Trophoblast cell (in vitro differentiated cells and primary cell): ENCODE measurements at regions not wholly inside any gene's neighbourhood (a gene's known extent, or its start where the extent isn't known, plus 50 kb on each side); places are given as distances from the start of the nearest gene placed in this dataset.

ENCODE experiments used
- DNase-seq, 2 donors: peaks; one replicate each; pipeline ENCODE4 v3.0.0-alpha.2; 2016
- H2AFZ ChIP-seq: 2 replicates; pipeline ENCODE4 v1.6.1; 2013; ENCODE audit warnings: low read length, moderate library complexity, mild to moderate bottlenecking; ENCODE audit not compliant: insufficient read depth, poor library complexity
- H2AK5ac ChIP-seq: 2 replicates; pipeline ENCODE4 v1.6.1; 2013; ENCODE audit warnings: mild to moderate bottlenecking, low read length
- H2BK120ac ChIP-seq: 2 replicates; pipeline ENCODE4 v1.6.1; 2013; ENCODE audit warnings: low read length, mild to moderate bottlenecking, moderate library complexity; ENCODE audit not compliant: insufficient read depth, poor library complexity
- H2BK12ac ChIP-seq: 2 replicates; pipeline ENCODE4 v1.6.1; 2013; ENCODE audit warnings: mild to moderate bottlenecking, low read length, moderate library complexity
- H2BK5ac ChIP-seq: 2 replicates; pipeline ENCODE4 v1.6.1; 2013; ENCODE audit warnings: low read length, low read depth, moderate library complexity, mild to moderate bottlenecking; ENCODE audit not compliant: poor library complexity
- H3K14ac ChIP-seq: 2 replicates; pipeline ENCODE4 v1.6.1; 2013; ENCODE audit warnings: mild to moderate bottlenecking, low read length
- H3K18ac ChIP-seq: 2 replicates; pipeline ENCODE4 v1.6.1; 2013; ENCODE audit warnings: mild to moderate bottlenecking, low read length
- H3K23ac ChIP-seq: 2 replicates; pipeline ENCODE4 v1.6.1; 2013; ENCODE audit warnings: low read length
- H3K27ac ChIP-seq: 2 replicates; pipeline ENCODE4 v1.5.1; 2013; ENCODE audit warnings: low read depth, mild to moderate bottlenecking, inconsistent platforms, low read length, moderate library complexity
- H3K27me3 ChIP-seq: 2 replicates; pipeline ENCODE4 v1.6.1; 2013; ENCODE audit warnings: inconsistent platforms, mild to moderate bottlenecking, low read length, moderate library complexity; ENCODE audit not compliant: insufficient read depth
- H3K36me3 ChIP-seq, 2 experiments: 1 replicate in 1 of 2; 2 replicates in 1 of 2; pipeline ENCODE4 v1.6.1; 2013; ENCODE audit warnings: low read length in 2 of 2, mild to moderate bottlenecking in 2 of 2, moderate library complexity in 1 of 2; ENCODE audit not compliant: insufficient read depth in 2 of 2, control insufficient read depth in 1 of 2
- H3K4ac ChIP-seq: 2 replicates; pipeline ENCODE4 v1.6.1; 2013; ENCODE audit warnings: low read depth, mild to moderate bottlenecking, low read length, moderate library complexity
- H3K4me1 ChIP-seq, 2 experiments: 1 replicate in 1 of 2; 2 replicates in 1 of 2; pipeline ENCODE4 v1.6.1; 2013; ENCODE audit warnings: low read length in 2 of 2, mild to moderate bottlenecking in 2 of 2, moderate library complexity in 1 of 2; ENCODE audit not compliant: insufficient read depth in 2 of 2, control insufficient read depth in 1 of 2
- H3K4me2 ChIP-seq: 2 replicates; pipeline ENCODE4 v1.6.1; 2013; ENCODE audit warnings: inconsistent platforms, mild to moderate bottlenecking, low read length, moderate library complexity
- H3K4me3 ChIP-seq: 2 replicates; pipeline ENCODE4 v1.5.1; 2013; ENCODE audit warnings: mild to moderate bottlenecking, low read depth, low read length, inconsistent platforms
- H3K79me1 ChIP-seq: one replicate; pipeline ENCODE4 v1.6.1; 2013; ENCODE audit warnings: low read length
- H3K79me2 ChIP-seq: 2 replicates; pipeline ENCODE4 v1.6.1; 2013; ENCODE audit warnings: low read length, mild to moderate bottlenecking; ENCODE audit not compliant: control insufficient read depth, insufficient read depth, poor library complexity
- H3K9ac ChIP-seq: 2 replicates; pipeline ENCODE4 v1.6.1; 2013; ENCODE audit warnings: mild to moderate bottlenecking, low read length
- H3K9me3 ChIP-seq: 2 replicates; pipeline ENCODE4 v1.6.1; 2013; ENCODE audit warnings: low read depth, mild to moderate bottlenecking, control low read depth, inconsistent platforms, low read length; ENCODE audit not compliant: insufficient read depth
- H4K12ac ChIP-seq: 2 replicates; pipeline ENCODE4 v1.6.1; 2013; ENCODE audit warnings: low read depth, mild to moderate bottlenecking, low read length, moderate library complexity
- H4K8ac ChIP-seq: 2 replicates; pipeline ENCODE4 v1.6.1; 2013; ENCODE audit warnings: low read depth, mild to moderate bottlenecking, low read length, moderate library complexity
- H4K91ac ChIP-seq: one replicate; pipeline ENCODE4 v1.6.1; 2013; ENCODE audit warnings: low read depth, mild to moderate bottlenecking, low read length, moderate library complexity
- WGBS: extraction: QIAGEN DNeasy Blood & Tissue Kit; methylation state at CpG from one replicate; pipeline ENCODE4 v1.1.7; 2013; ENCODE audit warnings: missing lambda C conversion rate; ENCODE audit not compliant: insufficient read length, insufficient coverage; ENCODE audit errors: extremely low coverage; 5-methylcytosine and 5-hydroxymethylcytosine counted together

DNA sequence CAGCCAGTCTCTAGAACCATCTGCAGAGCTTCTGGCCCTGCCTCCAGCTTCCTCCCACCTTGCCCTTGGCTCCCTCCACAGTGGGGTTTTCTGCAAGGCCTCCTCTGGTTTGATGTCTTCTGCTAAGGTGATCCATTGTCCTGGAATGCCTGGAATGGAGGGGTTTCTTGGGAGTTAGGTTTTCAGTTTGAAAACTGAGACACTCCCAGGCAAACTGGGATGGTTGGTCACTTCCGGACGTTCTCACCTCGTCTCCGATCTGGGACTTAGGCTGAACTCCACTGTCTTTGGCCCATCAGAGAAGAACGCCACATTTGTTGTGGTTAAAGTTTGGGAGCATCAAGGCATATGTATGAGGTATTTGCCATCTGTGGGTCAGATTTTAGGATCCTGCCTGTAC, 77.4 kb upstream of the KLHL25 start:
- H3K4ac ChIP-seq: no peak overlapping the region

DNA sequence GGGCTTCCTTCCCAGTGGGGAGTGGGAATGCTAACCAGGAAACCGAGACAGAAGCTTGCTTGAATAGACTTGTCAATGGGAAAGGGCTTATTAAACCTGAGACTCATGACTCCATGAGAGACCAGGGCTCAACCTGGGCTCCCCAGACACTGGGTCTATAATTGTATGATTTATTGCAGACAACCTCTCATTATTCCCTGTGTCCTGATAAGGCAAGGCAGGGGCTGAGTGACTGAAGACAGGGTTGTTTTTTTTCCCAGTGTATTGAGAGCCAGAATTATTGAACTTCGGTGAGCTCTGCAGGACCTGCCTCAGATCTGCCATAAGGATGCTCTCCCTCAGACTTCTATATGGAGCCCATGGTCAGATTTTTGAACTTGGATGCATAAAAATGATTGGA, 79.5 kb upstream of the KLHL25 start:
- no peaks in the 10 kb centered on the region for H3K27me3 ChIP-seq
- DNase-seq: no peak
- no peak overlapping the region for H4K91ac ChIP-seq

More for the DNA sequence above, 77.4 kb upstream of the KLHL25 start:
- Histone ChIP-seq H4K8ac (no peak overlapping the region), H3K9me3 (peaks cover 2% of the 10 kb centered on the region), H3K4me2 (no peak overlapping the region), H2AFZ (no peak overlapping the region), H3K14ac (no peak overlapping the region), H3K4me1 (peaks cover 0 to 6% of the 10 kb centered on the region in 2 experiments), H2BK12ac (no peak overlapping the region), H4K12ac (no peak overlapping the region), H3K79me1 (no peaks in the 10 kb centered on the region), H3K23ac (no peak overlapping the region), H3K27me3 (no peaks in the 10 kb centered on the region), H2AK5ac (no peak overlapping the region), H3K36me3 (no peaks in the 10 kb centered on the region), H3K9ac (no peak overlapping the region), H3K18ac (no peak overlapping the region), H2BK5ac (no peak overlapping the region), H3K4me3 (no peak overlapping the region), H2BK120ac (no peak overlapping the region), H3K27ac (no peak overlapping the region), H3K79me2 (no peaks in the 10 kb centered on the region), H4K91ac (no peak overlapping the region)
- no CpG with 5 or more reads among the region's 5 CpGs for WGBS
- DNase-seq: no peak

DNA sequence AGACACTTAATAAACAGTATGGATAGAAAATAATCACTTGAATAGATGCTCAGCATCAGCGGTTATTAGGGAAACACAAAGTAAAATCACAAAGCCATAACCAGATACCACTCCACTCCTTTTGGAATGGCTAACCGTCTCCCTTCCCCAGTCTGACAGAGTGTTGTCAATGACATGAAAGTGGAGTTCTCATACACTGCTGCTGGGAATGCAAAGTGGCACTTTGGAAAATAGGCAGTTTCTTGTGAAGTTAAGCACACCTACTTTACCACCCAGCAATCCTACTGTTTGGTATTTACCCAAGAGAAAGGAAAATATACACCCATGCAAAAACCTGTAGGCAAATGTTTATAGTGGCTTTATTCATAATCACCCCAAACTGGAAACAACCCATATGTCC, 81.0 kb upstream of the KLHL25 start:
- Histone ChIP-seq H4K8ac (no peak overlapping the region), H2BK5ac (no peak overlapping the region), H3K4me1 (peaks cover 6% of the 10 kb centered on the region in 2 experiments), H3K27me3 (no peaks in the 10 kb centered on the region), H4K91ac (no peak overlapping the region), H3K18ac (no peak overlapping the region), H3K4me2 (no peak overlapping the region), H3K27ac (no peak overlapping the region), H3K14ac (no peak overlapping the region), H3K23ac (no peak overlapping the region), H3K9ac (no peak overlapping the region), H4K12ac (no peak overlapping the region), H3K36me3 (no peaks in the 10 kb centered on the region), H3K4me3 (no peak overlapping the region), H2AFZ (no peak overlapping the region), H2BK120ac (no peak overlapping the region), H3K79me2 (no peaks in the 10 kb centered on the region), H2BK12ac (no peak overlapping the region), H2AK5ac (no peak overlapping the region), H3K9me3 (no peaks in the 10 kb centered on the region), H3K4ac (no peak overlapping the region), H3K79me1 (no peaks in the 10 kb centered on the region)
- WGBS: no CpG with 5 or more reads among the region's 2 CpGs
- DNase-seq: no peak

More for the DNA sequence above, 79.5 kb upstream of the KLHL25 start:
- WGBS: no CpG with 5 or more reads among the region's 2 CpGs
- Histone ChIP-seq H3K23ac (no peak overlapping the region), H3K79me2 (no peaks in the 10 kb centered on the region), H2BK5ac (no peak overlapping the region), H4K12ac (no peak overlapping the region), H3K36me3 (no peaks in the 10 kb centered on the region), H3K4me2 (no peak overlapping the region), H3K27ac (no peak overlapping the region), H3K9me3 (peaks cover 2% of the 10 kb centered on the region), H3K4me1 (peaks cover 4 to 6% of the 10 kb centered on the region in 2 experiments), H2BK120ac (no peak overlapping the region), H3K18ac (no peak overlapping the region), H4K8ac (no peak overlapping the region), H3K4me3 (no peak overlapping the region), H2AFZ (no peak overlapping the region), H3K79me1 (no peaks in the 10 kb centered on the region), H3K9ac (no peak overlapping the region), H2AK5ac (no peak overlapping the region), H2BK12ac (no peak overlapping the region), H3K4ac (no peak overlapping the region), H3K14ac (no peak overlapping the region)

DNA sequence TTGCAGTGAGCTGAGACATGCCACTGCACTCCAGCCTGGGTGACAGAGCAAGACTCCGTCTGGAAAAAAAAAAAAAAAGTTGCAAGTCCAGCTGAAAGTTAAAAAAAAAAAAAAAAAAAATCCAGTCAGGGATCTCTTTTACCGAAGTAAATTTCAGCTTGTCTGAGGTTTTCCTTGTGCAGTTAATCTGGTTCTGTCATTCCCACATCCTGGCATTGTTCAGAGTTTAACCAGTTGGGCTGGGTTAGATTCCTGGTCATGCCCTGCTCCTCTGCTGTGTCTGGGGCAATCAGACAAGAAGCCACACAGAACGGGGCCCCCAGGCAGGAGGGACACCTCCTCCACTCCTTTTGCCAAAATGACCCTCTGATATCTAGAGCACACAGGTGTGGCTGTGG, 84.1 kb upstream of the KLHL25 start:
- H3K23ac ChIP-seq: no peak overlapping the region
- H2AK5ac ChIP-seq: no peak overlapping the region
- no peak overlapping the region for H3K4me2 ChIP-seq
- no peaks in the 10 kb centered on the region for H3K9me3 ChIP-seq
- H2BK120ac ChIP-seq: no peak overlapping the region
- peaks cover 0 to 6% of the 10 kb centered on the region in 2 experiments for H3K4me1 ChIP-seq
- H3K27ac ChIP-seq: no peak overlapping the region
- no peak overlapping the region for H3K18ac ChIP-seq
- H3K27me3 ChIP-seq: no peaks in the 10 kb centered on the region
- H3K14ac ChIP-seq: no peak overlapping the region
- no peak for DNase-seq
- no peak overlapping the region for H2AFZ ChIP-seq
- no peak overlapping the region for H3K9ac ChIP-seq
- no peak overlapping the region for H2BK12ac ChIP-seq
- no peak overlapping the region for H3K4ac ChIP-seq
- no peak overlapping the region for H4K91ac ChIP-seq
- no peak overlapping the region for H2BK5ac ChIP-seq
- no CpG with 5 or more reads among the region's 3 CpGs for WGBS
- H3K79me1 ChIP-seq: no peaks in the 10 kb centered on the region
- no peak overlapping the region for H4K12ac ChIP-seq
- no peak overlapping the region for H3K4me3 ChIP-seq
- no peaks in the 10 kb centered on the region for H3K36me3 ChIP-seq
- H3K79me2 ChIP-seq: no peaks in the 10 kb centered on the region
- H4K8ac ChIP-seq: no peak overlapping the region
